ENCODE measurements at regions not wholly inside any gene's neighbourhood (a gene's known extent, or its start where the extent isn't known, plus 50 kb on each side); places are given as distances from the start of the nearest gene placed in this dataset.

- no peak for DNase-seq (ENCODE audit: low read depth)
These were observed 58.5 kb downstream of the PSMG1 start for GRCh38 chr21:39124681-39125251.

DNA sequence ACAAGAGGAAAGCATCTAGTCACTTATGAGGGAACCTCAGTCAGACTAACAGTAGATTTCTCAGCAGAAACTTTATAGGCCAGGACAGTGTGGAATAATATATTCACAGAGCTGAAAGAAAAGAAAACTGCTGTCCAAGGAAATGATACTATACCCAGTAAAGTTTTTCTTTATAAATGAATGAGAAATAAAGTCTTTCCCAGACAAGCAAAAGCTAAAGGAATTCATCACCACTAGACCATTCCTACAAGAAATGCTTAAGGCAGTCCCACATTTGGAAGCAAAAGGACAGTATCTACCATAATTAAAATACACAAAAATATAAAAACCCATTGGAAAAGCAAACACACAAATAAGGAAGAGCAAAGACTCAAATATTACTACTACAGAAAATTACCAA is 59.9 kb downstream of the PSMG1 start:
- no peak for DNase-seq (ENCODE audit: low read depth)

GRCh38 chr21:39121600-39122355 is 61.5 kb downstream of the PSMG1 start:
- peak; percentile 89 for DNase-seq (ENCODE audit: low read depth)

GRCh38 chr21:39120876-39121599 is 62.2 kb downstream of the PSMG1 start:
- no peak for DNase-seq (ENCODE audit: low read depth)

DNA sequence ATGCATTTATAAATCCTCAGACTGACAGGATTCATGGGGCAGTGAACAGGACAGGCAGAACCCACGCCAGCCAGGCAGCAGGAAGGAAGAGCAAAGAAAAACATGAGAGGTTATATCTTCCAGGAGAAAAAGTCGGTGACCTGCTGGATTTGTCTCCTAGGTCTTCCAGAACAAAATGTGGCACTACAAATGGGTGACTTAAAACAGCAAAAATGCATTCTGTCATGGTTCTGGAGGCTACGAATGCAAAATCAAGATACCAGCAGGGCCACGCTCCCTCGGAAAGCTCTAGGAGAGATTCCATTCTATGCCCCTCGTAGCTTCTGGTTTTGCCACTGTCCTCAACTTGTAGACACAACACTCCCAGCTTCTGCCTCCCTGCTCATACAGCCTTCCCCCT is 63.4 kb downstream of the PSMG1 start:
- DNase-seq (ENCODE audit: low read depth): no peak

DNA sequence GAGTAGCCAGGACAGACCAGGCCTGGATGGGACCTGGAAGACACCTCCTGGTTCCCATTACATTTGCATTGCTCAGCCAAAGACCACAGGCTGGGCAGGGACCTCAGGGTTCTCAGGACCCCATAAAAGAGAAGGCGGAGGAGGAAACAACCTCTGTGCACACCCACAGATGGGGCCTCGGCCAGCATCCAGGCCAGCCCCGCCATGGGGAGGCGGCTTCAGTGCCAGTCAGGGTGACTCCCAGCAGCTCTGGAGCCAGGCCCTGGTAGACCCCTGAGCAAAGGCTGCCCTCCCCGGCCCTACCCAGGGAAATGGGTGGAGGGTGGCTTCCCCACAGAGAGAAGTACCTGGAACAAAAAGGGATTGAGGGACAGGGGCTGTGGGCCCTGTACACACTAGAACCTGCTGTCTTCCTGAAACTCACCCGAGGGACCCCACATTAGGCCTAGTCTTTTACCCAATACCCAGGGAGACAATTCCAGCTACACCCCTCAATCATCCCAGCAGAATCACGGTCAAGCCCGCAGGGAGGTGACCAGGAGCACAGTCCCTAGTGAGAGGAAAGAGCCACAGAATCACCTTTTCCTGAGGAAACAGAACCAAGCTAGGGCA is 64.5 kb downstream of the PSMG1 start:
- no peak for DNase-seq (ENCODE audit: low read depth)

DNA sequence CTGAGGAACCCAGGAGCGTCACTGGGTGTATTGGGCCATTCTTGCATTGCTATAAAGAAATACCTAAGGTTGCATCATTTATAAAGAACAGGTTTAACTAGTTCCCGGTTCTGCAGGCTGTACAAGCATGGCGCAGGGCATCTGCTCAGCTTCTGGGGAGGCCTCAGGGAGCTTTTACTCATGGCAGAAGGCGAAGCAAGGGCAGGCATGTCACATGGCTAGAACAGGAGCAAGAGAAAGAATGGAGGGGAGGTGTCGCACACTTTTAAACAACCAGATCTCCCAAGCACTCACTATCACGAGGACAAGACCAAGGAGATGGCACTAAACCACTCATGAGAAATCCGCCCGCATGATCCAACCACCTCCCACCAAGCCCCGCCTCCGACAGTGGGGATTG is 65.2 kb downstream of the PSMG1 start:
- no peak for DNase-seq (ENCODE audit: low read depth)

GRCh38 chr21:39117440-39117970 is 65.7 kb downstream of the PSMG1 start:
- no peak for DNase-seq (ENCODE audit: low read depth)

GRCh38 chr21:39116761-39117439 is 66.4 kb downstream of the PSMG1 start:
- no peak for DNase-seq (ENCODE audit: low read depth)

GRCh38 chr21:39115576-39116235 is 67.5 kb downstream of the PSMG1 start:
- DNase-seq (ENCODE audit: low read depth): peak; percentile 5

GRCh38 chr21:39114871-39115575 is 68.2 kb downstream of the PSMG1 start:
- DNase-seq (ENCODE audit: low read depth): peak; percentile 34

GRCh38 chr21:39111931-39112550 is 71.2 kb downstream of the PSMG1 start:
- no peak for DNase-seq (ENCODE audit: low read depth)

GRCh38 chr21:39110431-39110830 is 72.8 kb downstream of the PSMG1 start:
- no peak for DNase-seq (ENCODE audit: low read depth)

GRCh38 chr21:39109596-39110210 is 73.5 kb downstream of the PSMG1 start:
- no peak for DNase-seq (ENCODE audit: low read depth)

GRCh38 chr21:39109163-39109530 is 74.1 kb downstream of the PSMG1 start:
- no peak for DNase-seq (ENCODE audit: low read depth)

DNA sequence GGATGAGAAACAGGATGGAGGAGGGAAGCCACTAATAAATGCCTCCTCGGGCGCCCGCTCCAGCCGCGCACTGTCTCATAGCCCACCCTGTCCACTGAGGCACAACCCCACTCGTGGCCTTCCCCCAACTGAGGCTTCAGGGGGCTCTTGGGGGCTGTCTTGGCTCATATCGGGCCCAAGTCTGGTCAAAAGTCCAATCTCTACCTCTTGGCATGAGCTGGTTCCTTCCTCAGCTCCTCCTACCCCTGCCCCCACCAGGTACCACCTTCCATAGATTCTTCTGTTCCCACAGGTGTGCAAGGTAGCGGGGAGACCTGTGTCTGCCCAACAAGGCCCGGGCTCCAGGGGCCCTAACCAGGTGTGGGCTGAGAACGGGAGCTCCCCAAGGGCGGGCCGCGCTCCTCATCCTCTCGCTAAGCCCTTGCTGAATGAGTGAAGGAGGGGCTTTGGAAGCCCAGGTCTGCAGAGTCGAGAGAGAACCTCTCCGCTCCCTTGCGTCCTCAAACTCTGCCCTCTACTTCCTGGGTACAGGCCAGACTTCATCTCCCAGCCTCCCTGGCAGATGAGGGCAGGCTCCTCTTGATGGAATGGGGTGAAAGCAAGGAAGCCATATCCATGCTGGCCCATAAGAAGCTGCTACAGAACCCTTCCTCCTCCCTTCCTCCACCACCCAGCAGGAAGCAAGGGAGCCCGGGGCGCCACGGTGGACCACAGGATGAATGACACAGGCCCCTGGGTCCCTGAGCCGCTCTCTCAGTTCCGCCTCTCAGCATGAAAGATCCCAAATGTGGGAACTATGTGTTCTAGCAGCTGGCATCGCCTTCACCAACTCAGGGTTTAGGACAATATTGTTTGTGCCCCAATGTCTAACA is 74.7 kb downstream of the PSMG1 start:
- DNase-seq (ENCODE audit: low read depth): no peak

DNA sequence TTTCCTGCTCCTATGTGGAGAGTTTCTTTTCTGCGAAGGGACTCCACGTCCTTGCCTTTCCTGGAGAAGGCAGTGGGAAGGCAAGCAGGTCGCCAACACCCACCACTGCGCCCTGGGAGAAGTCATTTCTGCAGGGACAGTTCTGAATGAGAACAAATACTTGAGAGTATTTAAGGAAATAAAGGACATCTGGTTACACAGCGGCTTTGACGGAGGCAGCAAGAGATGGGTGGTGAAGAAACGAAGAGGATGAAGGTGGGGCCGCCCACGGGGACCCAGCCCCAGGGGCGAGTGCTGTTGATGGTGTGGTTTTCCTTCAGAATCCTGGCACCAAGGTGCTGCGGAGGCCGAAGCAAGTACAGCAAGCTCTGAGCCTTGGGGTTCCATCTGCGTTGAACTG is 75.5 kb downstream of the PSMG1 start:
- DNase-seq (ENCODE audit: low read depth): no peak

GRCh38 chr21:39106881-39107462 is 76.3 kb downstream of the PSMG1 start:
- no peak for DNase-seq (ENCODE audit: low read depth)
